Duodenal mucosa (tissue), 2 donors: ENCODE measurements at regions not wholly inside any gene's neighbourhood (a gene's known extent, or its start where the extent isn't known, plus 50 kb on each side); places are given as distances from the start of the nearest gene placed in this dataset.
"Not testable (repeated sequence)": the region's sequence is repeated elsewhere in the genome, so short reads cannot be mapped to it uniquely, and the experiment has no call there.

ENCODE experiments used
- H3K27ac ChIP-seq: one replicate; pipeline ENCODE4 v1.7.0; 2013; ENCODE audit warnings: low read depth, low read length
- H3K27me3 ChIP-seq, 2 donors: one replicate each; pipeline ENCODE4 v1.7.0; 2013; ENCODE audit warnings: low read length in 2 of 2, control low read depth in 1 of 2; ENCODE audit not compliant: insufficient read depth in 2 of 2, control insufficient read depth in 1 of 2
- H3K36me3 ChIP-seq, 2 donors: one replicate each; pipeline ENCODE4 v1.7.0; 2013; ENCODE audit warnings: low read length in 2 of 2, control low read depth in 1 of 2; ENCODE audit not compliant: insufficient read depth in 2 of 2, control insufficient read depth in 1 of 2
- H3K4me1 ChIP-seq, 2 donors: one replicate each; pipeline ENCODE4 v1.7.0; 2013; ENCODE audit warnings: low read length in 2 of 2, control low read depth in 1 of 2; ENCODE audit not compliant: insufficient read depth in 2 of 2, control insufficient read depth in 1 of 2
- H3K4me3 ChIP-seq, 2 donors: one replicate each; pipeline ENCODE4 v1.7.0; 2013; ENCODE audit warnings: low read length in 2 of 2, low read depth in 1 of 2
- H3K9ac ChIP-seq, 2 donors: one replicate each; pipeline ENCODE4 v1.7.0; 2013; ENCODE audit warnings: low read length in 2 of 2, low read depth in 1 of 2
- H3K9me3 ChIP-seq, 2 donors: one replicate each; pipeline ENCODE4 v1.7.0; 2013; ENCODE audit warnings: low read length in 2 of 2, control low read depth in 1 of 2; ENCODE audit not compliant: control insufficient read depth in 1 of 2

- H3K27me3 ChIP-seq = no peaks in the 10 kb centered on the region
- H3K36me3 ChIP-seq = no peaks in the 10 kb centered on the region
- H3K4me3 ChIP-seq = no peak overlapping the region
- peaks cover 0 to 2% of the 10 kb centered on the region in 2 donors for H3K9me3 ChIP-seq
- H3K9ac ChIP-seq = no peak overlapping the region
- no peaks in the 10 kb centered on the region for H3K4me1 ChIP-seq
- no peak overlapping the region for H3K27ac ChIP-seq
These were observed 302.3 kb upstream of the RGS6 start for GRCh38 chr14:71629765-71630492.

DNA sequence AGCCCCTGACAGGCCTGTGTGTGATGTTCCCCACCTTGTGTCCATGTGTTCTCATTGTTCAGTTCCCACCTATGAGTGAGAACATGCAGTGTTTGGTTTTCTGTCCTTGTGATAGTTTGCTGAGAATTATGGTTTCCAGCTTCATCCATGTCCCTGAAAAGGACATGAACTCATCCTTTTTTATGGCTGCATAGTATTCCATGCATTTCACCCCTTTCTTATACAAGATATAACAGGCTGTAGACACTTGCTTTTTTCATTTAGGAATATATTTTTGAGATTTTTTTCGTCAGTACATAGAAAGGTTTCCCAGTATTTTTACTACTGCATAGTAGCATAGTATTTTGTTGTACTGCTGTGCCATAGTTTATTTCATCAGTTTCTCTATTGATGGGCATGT is 301.2 kb upstream of the RGS6 start:
- H3K36me3 ChIP-seq, H3K9ac ChIP-seq, H3K27me3 ChIP-seq, H3K4me3 ChIP-seq, H3K27ac ChIP-seq, H3K4me1 ChIP-seq, H3K9me3 ChIP-seq: not testable (repeated sequence)

DNA sequence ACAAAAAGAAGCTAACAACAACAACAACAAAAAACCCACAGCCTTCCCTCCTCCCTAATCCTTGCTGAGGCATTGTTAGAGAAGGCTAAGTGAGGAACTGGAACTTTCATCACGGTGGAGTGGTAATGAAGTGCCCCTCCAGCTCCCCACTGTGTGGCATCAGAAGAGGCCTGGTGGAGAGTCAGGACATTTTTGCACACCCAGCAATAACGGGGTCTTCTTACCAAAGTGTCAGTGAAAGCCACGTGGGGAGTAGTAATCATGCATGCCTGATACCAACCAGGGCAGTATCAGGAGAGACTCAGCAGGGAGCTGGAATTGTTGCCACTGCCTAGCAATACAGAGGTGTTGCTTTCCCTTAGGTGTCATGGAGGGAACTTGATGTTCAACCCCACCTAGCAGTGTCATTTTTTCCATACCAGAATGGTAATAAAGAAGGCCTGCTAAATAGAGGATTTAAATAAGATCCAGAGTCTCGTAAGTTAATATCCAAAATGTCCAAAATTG is 299.7 kb upstream of the RGS6 start:
- H3K9me3 ChIP-seq = peaks cover 0 to 2% of the 10 kb centered on the region in 2 donors
- H3K9ac ChIP-seq = no peak overlapping the region
- H3K27ac ChIP-seq = no peak overlapping the region
- H3K4me1 ChIP-seq = no peaks in the 10 kb centered on the region
- no peaks in the 10 kb centered on the region for H3K27me3 ChIP-seq
- H3K36me3 ChIP-seq = no peaks in the 10 kb centered on the region
- H3K4me3 ChIP-seq = no peak overlapping the region

- Histone ChIP-seq H3K27me3 (no peaks in the 10 kb centered on the region), H3K4me1 (no peaks in the 10 kb centered on the region), H3K27ac (no peak overlapping the region), H3K9me3 (peaks cover 0 to 2% of the 10 kb centered on the region in 2 donors), H3K4me3 (no peak overlapping the region), H3K9ac (no peak overlapping the region), H3K36me3 (no peaks in the 10 kb centered on the region)
These were observed 296.2 kb upstream of the RGS6 start for GRCh38 chr14:71636076-71636475.

DNA sequence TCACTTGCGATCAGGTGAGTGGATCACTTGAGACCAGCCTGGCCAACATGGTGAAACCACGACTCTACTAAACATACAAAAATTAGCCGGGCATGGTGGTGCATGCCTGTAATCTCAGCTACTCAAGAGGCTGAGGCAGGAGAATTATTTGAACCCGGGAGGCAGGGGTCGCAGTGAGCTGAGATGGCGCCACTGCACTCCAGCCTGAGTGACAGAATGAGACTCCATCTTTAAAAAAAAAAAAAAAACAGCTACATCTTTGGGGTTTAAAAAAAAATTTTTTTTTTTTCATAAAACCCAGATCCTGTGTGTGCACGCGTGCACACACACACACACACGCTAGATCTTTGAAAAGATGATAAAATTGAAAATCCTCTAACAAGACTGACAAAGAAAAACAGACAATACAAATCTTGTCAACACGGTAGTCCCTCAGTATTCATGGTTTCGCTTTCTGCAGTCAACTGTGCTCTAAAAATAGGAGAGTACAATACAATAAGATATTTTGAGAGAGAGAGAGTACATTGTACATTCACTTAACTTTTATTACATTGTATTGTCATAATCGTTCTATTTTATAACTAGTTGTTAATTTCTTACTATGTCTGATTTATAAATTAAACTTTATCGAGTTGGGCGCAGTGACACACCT is 295.3 kb upstream of the RGS6 start:
- no peaks in the 10 kb centered on the region for H3K4me1 ChIP-seq
- no peak overlapping the region for H3K4me3 ChIP-seq
- no peaks in the 10 kb centered on the region for H3K27me3 ChIP-seq
- H3K27ac ChIP-seq = no peak overlapping the region
- no peaks in the 10 kb centered on the region for H3K36me3 ChIP-seq
- H3K9me3 ChIP-seq = peaks cover 0 to 2% of the 10 kb centered on the region in 2 donors
- no peak overlapping the region for H3K9ac ChIP-seq

DNA sequence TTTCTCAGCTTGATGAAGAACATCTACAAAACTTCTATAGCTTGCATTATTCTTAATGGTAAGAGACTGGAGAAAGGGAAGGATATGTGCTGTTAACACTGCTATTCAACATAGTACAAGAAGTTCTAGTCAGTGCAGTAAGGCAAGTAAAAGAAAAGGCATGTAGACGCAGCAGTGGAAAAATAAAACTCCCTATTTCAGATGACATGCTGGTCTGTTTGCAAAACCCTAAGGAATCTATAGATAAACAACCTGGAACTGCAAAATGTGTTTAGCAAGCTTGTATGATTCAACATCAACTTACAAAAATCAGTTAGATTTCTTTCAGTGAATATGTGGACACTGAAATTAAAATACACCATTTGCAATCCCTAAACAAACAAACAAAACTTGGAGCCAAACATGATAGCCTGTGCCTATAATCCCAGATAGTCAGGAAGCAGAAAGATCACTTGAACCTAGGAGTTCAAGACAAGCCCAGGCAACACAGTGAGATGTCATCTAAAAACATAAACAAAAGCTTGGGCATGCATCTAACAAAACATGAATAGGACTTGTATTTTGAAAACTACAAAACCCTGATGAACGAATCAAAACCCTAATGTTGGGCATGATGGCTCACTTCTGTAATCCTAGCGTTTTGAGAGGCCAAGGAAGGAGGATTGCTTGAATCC is 293.6 kb upstream of the RGS6 start:
- no peaks in the 10 kb centered on the region for H3K27me3 ChIP-seq
- H3K4me1 ChIP-seq = no peaks in the 10 kb centered on the region
- no peak overlapping the region for H3K9ac ChIP-seq
- no peak overlapping the region for H3K4me3 ChIP-seq
- H3K27ac ChIP-seq = no peak overlapping the region
- no peaks in the 10 kb centered on the region for H3K36me3 ChIP-seq
- peaks cover 0 to 4% of the 10 kb centered on the region in 2 donors for H3K9me3 ChIP-seq

GRCh38 chr14:71642715-71643114 is 289.5 kb upstream of the RGS6 start:
- Histone ChIP-seq H3K36me3 (no peaks in the 10 kb centered on the region), H3K27me3 (no peaks in the 10 kb centered on the region), H3K9ac (no peak overlapping the region), H3K4me3 (no peak overlapping the region), H3K4me1 (peaks cover 0 to 3% of the 10 kb centered on the region in 2 donors), H3K9me3 (peaks cover 0 to 2% of the 10 kb centered on the region in 2 donors), H3K27ac (no peak overlapping the region)

GRCh38 chr14:71645656-71646055 is 286.6 kb upstream of the RGS6 start:
- Histone ChIP-seq H3K4me1 (peaks cover 0 to 3% of the 10 kb centered on the region in 2 donors), H3K27ac (no peak overlapping the region), H3K27me3 (no peaks in the 10 kb centered on the region), H3K9ac (no peak overlapping the region), H3K36me3 (peaks cover 2 to 5% of the 10 kb centered on the region in 2 donors), H3K9me3 (peaks cover 0 to 2% of the 10 kb centered on the region in 2 donors), H3K4me3 (no peak overlapping the region)

GRCh38 chr14:71646518-71646917 is 285.7 kb upstream of the RGS6 start:
- Histone ChIP-seq H3K4me3 (no peak overlapping the region), H3K27me3 (no peaks in the 10 kb centered on the region), H3K9me3 (peaks cover 2 to 3% of the 10 kb centered on the region in 2 donors), H3K4me1 (peaks cover 0 to 3% of the 10 kb centered on the region in 2 donors), H3K36me3 (peaks cover 5 to 6% of the 10 kb centered on the region in 2 donors), H3K9ac (no peak overlapping the region), H3K27ac (no peak overlapping the region)
